KOPT-K1 (cell line): ENCODE measurements at regions not wholly inside any gene's neighbourhood (a gene's known extent, or its start where the extent isn't known, plus 50 kb on each side); places are given as distances from the start of the nearest gene placed in this dataset.

ENCODE experiments used
- H3K27ac ChIP-seq: fragments of 200-600 bp; sonication (generic); 2 replicates; pipeline ENCODE4 v1.5.1; 2016; ENCODE audit warnings: antibody characterized with exemption, mild to moderate bottlenecking, low read depth, low read length; ENCODE audit not compliant: poor library complexity, severe bottlenecking
- H3K36me3 ChIP-seq: fragments of 200-600 bp; sonication (generic); 2 replicates; pipeline ENCODE4 v1.5.1; 2017; ENCODE audit warnings: antibody characterized with exemption, mild to moderate bottlenecking, low read length, moderate library complexity; ENCODE audit not compliant: insufficient read depth
- H3K9me3 ChIP-seq: fragments of 200-600 bp; sonication (generic); 2 replicates; pipeline ENCODE4 v1.5.1; 2017; ENCODE audit warnings: antibody characterized with exemption, low read length, mild to moderate bottlenecking; ENCODE audit not compliant: insufficient read depth, poor library complexity, severe bottlenecking

DNA sequence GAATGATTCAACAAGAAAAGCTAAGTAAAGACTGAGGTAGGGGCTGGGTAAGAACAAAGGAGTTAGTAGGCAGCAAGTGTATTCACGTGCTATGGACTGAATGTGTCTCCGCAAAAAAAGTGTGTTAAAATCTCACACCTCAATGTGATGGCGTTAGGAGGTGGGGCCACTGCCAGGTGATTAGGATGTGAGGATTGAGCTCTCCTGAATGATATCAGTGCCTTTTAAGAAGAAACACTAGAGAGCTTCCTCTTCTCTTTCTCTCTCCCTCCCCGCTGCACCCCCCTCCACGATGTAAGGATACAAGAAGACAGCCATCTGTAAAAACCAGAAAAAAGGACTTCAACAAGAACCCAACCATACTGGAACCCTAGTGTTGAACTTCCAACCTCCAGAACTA lies 396.1 kb upstream of the PLXNA2 start:
- no peaks in the 10 kb centered on the region for H3K9me3 ChIP-seq
- no peaks in the 10 kb centered on the region for H3K36me3 ChIP-seq
- no peak overlapping the region for H3K27ac ChIP-seq

- no peaks in the 10 kb centered on the region for H3K36me3 ChIP-seq
- H3K27ac ChIP-seq: no peak overlapping the region
- no peaks in the 10 kb centered on the region for H3K9me3 ChIP-seq
These were observed 397.5 kb upstream of the PLXNA2 start for GRCh38 chr1:208641579-208642280.

GRCh38 chr1:208643005-208643597 lies 398.9 kb upstream of the PLXNA2 start:
- H3K9me3 ChIP-seq: no peaks in the 10 kb centered on the region
- no peak overlapping the region for H3K27ac ChIP-seq
- no peaks in the 10 kb centered on the region for H3K36me3 ChIP-seq

DNA sequence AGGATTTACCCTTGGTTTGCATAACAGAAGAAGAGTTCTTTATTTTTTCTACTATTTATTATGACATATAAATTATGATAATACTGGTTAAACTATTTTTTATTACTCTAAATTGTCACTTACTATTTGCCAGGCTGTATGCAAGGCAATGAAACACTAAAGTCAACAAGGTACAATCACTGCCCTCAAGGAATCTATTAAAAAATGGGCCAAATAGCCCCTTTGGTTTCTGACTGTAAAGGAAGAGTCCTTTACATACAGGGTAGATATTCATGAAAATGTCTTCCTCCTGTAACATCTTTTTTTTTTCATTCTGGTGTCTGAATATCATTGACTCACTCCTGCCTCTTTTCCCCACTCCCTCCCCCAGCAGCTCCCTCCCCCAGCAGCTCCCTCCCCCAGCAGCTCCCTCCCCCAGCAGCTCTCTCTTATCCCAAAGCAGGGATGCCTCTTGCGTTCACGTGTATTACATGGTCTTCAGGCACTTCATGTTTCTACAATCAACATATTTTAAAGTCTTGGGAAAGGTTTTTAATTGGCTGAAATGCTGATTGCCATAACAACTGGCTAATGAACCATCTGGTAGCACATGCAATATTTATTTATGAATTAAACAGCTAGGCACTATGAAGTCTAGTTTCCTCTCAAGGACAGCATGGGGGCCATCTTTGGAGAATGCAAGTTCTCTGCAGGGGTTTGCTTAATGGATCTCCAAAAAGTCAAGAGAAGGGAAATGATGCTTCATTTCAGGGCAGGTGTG lies 400.4 kb upstream of the PLXNA2 start:
- H3K27ac ChIP-seq: no peak overlapping the region
- no peaks in the 10 kb centered on the region for H3K36me3 ChIP-seq
- H3K9me3 ChIP-seq: no peaks in the 10 kb centered on the region

DNA sequence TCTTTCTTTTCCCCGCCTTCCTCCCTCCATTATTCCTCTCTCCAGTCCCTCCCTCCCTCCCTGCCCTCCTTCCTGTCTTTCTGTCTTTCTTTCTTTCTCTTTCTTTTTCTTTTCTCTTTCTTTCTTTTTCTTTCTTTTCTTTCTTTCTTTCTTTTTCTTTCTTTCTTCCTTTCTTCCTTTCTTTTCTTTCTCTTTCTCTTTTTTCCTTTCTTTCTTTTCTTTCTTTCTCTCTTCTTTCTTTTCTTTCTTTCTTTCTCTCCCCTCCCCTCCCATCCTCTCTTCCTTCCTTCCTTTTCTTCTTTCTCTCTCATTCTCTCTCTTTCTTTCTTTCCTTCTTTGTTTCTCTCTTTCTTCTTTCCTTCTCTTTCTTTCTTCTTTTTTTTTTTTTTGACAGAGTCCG lies 402.2 kb upstream of the PLXNA2 start:
- H3K36me3 ChIP-seq: no peaks in the 10 kb centered on the region
- no peak overlapping the region for H3K27ac ChIP-seq
- no peaks in the 10 kb centered on the region for H3K9me3 ChIP-seq

- no peak overlapping the region for H3K27ac ChIP-seq
- no peaks in the 10 kb centered on the region for H3K9me3 ChIP-seq
- no peaks in the 10 kb centered on the region for H3K36me3 ChIP-seq
These were observed 404.0 kb upstream of the PLXNA2 start for GRCh38 chr1:208648146-208648545.

DNA sequence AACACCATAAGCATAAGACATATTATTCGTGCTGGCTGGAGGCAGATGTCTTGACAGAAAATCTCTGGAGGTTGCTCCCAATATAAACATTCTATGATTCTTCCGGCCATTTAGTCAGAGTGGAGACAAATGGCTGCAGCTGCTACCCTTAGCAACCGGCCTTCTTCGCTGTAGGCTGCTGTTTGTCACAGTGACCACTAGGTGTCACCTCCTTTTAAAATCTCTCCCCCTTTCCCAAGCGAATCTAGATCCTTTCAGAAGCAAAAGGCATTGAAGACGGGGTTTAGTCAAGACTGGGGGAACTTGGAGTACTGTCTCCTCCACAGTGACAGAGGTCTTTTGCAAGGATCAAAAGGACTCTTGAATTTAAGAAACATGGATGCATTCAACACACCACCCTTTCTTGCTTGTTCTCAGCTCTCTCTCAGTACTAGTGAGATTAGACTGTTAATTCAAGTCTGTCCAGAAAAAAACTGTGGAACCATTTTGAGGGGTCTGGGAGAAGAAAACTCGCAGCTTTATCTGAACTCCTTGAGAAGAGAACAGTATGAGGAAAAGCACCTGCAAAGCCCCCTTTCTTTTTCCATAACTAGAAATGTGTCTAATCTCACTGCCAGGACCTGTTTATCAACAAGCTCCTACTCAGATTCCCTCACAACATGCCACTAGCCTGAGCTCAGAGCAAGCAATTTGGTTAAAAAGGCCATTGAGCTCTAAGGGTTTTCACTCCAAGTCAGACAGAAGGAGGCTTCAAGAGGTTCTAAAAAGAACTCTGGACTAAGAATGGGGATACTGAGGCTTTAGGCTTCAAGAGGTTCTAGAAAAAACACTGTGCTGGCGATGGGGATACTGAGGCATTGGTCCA lies 408.3 kb upstream of the PLXNA2 start:
- H3K9me3 ChIP-seq: no peaks in the 10 kb centered on the region
- H3K27ac ChIP-seq: no peak overlapping the region
- no peaks in the 10 kb centered on the region for H3K36me3 ChIP-seq

DNA sequence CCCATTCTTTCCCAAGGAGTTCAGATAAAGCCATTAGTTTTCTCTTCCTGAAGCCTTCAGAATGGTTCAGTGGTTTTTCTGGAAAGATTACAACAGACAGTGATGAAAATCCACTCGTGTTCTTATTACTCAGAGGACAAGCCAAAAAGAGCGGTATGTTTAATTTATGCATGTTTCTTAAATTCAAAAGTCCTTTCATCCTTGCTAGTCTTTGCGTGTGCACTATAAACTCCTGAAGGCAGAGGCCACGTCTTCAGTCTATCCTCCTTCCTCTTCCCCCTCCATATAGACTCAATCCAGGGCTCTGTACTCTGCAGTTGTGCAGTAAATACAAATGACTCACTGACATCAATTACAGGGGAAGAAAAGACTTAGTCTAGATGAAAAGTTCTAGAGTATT lies 409.2 kb upstream of the PLXNA2 start:
- Histone ChIP-seq H3K36me3 (no peaks in the 10 kb centered on the region), H3K9me3 (no peaks in the 10 kb centered on the region), H3K27ac (no peak overlapping the region)

- H3K36me3 ChIP-seq: no peaks in the 10 kb centered on the region
- no peaks in the 10 kb centered on the region for H3K9me3 ChIP-seq
- no peak overlapping the region for H3K27ac ChIP-seq
These were observed 410.1 kb upstream of the PLXNA2 start for GRCh38 chr1:208654241-208654640.

DNA sequence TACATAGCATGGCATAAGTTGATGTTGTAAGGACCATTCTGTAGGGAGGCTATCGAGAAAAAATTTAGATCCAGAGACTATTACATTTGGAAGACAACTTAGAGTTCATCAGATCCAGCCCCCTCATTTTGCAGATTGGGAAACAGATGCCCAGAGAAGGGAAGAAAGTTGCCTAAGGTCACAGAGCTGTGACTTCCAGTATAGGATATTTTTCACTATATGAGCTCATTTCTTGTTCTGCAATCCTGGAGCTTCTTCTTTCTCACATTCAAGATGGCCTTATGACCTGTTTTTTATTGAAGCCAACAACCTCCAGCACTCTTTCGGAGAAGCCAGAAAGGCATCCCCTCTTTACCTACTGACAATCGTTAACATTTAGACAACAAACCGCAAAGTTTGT lies 421.8 kb upstream of the PLXNA2 start:
- Histone ChIP-seq H3K36me3 (no peaks in the 10 kb centered on the region), H3K9me3 (no peaks in the 10 kb centered on the region), H3K27ac (no peak overlapping the region)

GRCh38 chr1:208668991-208669390 lies 424.8 kb upstream of the PLXNA2 start:
- no peaks in the 10 kb centered on the region for H3K36me3 ChIP-seq
- H3K27ac ChIP-seq: no peak overlapping the region
- H3K9me3 ChIP-seq: no peaks in the 10 kb centered on the region

DNA sequence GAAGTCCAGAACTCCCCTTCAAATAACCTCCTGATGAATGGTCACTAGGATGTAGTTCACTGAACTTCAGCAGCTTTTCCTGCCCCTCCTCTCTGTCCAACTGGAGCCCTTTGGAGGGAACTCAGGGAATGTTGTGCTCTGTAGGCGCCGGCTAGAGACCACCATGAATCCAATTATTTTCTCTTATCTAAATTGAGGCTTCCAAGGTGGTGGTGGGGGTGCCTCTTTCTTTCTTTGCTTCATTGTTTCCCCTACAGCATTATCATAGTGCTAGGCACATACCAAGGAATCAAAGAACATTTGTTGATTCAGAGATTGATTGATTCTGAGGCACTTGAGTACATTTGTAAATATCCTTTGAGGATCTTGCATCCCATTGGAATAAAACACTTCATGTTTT lies 426.6 kb upstream of the PLXNA2 start:
- no peak overlapping the region for H3K27ac ChIP-seq
- no peaks in the 10 kb centered on the region for H3K36me3 ChIP-seq
- H3K9me3 ChIP-seq: no peaks in the 10 kb centered on the region

DNA sequence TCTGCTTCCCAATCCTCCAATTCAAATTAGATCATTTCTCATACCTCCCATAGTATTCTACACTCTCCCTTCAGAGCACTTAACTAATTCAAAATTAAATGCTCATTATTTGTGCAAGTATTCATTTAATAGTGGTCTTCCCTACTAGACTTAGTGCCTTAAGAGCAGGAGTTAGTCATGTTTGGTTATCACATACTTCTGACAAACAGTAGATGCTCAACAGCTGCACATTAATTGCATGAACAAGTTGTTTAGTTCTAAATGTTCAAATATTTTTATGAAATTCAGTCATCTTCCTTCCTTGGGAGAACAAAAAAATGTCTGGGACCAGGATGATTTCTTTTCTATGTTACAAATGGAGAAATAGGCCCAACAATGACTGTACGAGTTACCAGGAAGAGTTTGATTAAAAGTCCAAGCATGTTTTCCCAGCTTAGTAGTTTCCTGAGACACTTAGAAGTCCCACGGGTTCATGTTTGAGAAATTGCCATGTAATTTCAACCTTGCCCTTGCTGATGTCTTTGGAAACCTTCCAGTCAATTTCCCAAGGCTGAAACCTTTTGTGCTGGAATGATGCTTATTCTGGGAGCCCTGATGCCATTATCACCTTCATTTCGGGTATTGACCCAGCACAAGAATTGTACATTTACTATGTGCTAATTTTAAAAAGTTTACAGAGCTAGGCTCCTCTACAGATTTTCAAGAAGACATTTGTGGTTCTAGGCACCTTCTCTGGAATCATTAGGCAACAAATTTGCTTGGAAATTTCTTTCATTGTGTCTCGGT lies 437.9 kb upstream of the PLXNA2 start:
- Histone ChIP-seq H3K9me3 (no peaks in the 10 kb centered on the region), H3K27ac (no peak overlapping the region), H3K36me3 (no peaks in the 10 kb centered on the region)

- H3K36me3 ChIP-seq: no peaks in the 10 kb centered on the region
- no peaks in the 10 kb centered on the region for H3K9me3 ChIP-seq
- H3K27ac ChIP-seq: no peak overlapping the region
These were observed 438.5 kb upstream of the PLXNA2 start for GRCh38 chr1:208682664-208683013.
